Epithelial cell of esophagus (primary cell): ENCODE measurements at regions not wholly inside any gene's neighbourhood (a gene's known extent, or its start where the extent isn't known, plus 50 kb on each side); places are given as distances from the start of the nearest gene placed in this dataset.

Source experiments
- DNase-seq: peaks from one replicate; pipeline ENCODE4 v3.0.0; 2010; ENCODE audit warnings: low read depth
- H3K4me3 ChIP-seq: 2 replicates; pipeline ENCODE4 v1.5.1; 2011; ENCODE audit warnings: mild to moderate bottlenecking, low read length, control low read depth
- CTCF ChIP-seq: IDR thresholded peaks from 2 replicates; pipeline ENCODE4 v1.5.1; 2011; ENCODE audit warnings: low read depth, mild to moderate bottlenecking, low read length, control low read depth, inconsistent platforms; ENCODE audit not compliant: insufficient read depth; ENCODE audit errors: missing control alignments

GRCh38 chr5:148909040-148909439 lies 82.6 kb downstream of the ADRB2 start:
- peak; percentile 47 for DNase-seq
- TF ChIP-seq CTCF = no peak
- H3K4me3 ChIP-seq = no peak overlapping the region

GRCh38 chr5:148909766-148910165 lies 83.4 kb downstream of the ADRB2 start:
- no peak for TF ChIP-seq CTCF
- no peak overlapping the region for H3K4me3 ChIP-seq
- peak; percentile 81 for DNase-seq

DNA sequence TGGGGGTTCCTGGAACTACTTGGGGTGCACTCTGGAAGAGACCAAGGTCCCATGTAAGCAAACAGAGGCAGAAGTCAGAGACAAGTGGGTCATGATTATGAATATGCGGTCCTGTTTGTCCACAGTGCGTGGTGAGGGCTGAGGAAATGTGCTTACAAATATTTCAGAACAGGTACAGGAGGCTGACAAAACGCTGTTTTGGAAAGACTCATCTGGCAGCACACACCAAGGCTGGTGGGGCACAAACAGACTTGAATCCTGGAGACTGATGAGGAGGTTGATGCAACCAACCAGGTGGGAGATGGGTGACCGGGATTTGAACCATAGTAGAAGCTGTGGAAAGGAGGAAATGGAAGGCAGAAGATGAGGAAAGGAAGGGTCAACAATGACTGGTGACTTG lies 83.8 kb downstream of the ADRB2 start:
- peak; percentile 50 for DNase-seq
- TF ChIP-seq CTCF = no peak
- H3K4me3 ChIP-seq = no peak overlapping the region

- TF ChIP-seq CTCF = no peak
- peak; percentile 76 for DNase-seq
- H3K4me3 ChIP-seq = no peak overlapping the region
Observed at GRCh38 chr5:148910686-148911361, 84.4 kb downstream of the ADRB2 start.

DNA sequence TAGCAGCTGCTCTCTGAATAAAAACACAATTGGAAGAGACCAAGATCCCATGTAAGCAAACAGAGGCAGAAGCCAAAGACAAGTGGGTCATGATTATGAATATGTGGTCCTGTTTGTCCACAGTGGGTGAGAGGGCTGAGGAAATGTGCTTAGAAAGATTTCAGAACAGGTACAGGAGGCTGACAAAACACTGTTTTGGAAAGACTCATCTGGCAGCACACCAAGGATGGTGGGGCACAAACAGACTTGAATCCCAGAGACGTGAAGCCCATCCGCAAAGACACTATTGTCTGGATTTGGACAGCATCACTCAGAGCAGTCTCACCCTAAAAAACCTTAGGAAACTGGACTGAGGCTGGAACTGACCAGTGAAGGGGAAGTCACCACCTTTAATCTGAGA lies 85.0 kb downstream of the ADRB2 start:
- no peak for TF ChIP-seq CTCF
- DNase-seq = peak; percentile 30
- no peak overlapping the region for H3K4me3 ChIP-seq

GRCh38 chr5:148912146-148912545 lies 85.7 kb downstream of the ADRB2 start:
- TF ChIP-seq CTCF = no peak
- DNase-seq = peak; percentile 18
- H3K4me3 ChIP-seq = no peak overlapping the region
